HCT116 (cell line): ENCODE measurements at regions not wholly inside any gene's neighbourhood (a gene's known extent, or its start where the extent isn't known, plus 50 kb on each side); places are given as distances from the start of the nearest gene placed in this dataset.

Source experiments
- EZH2 ChIP-seq: fragments of 200-600 bp; sonication (generic); IDR thresholded peaks from 2 replicates; pipeline ENCODE4 v1.6.1; 2017; ENCODE audit warnings: antibody characterized with exemption, mixed run types
- POLR2A ChIP-seq: IDR thresholded peaks from 2 replicates; pipeline ENCODE4 v1.7.0; 2011; ENCODE audit warnings: borderline replicate concordance; ENCODE audit not compliant: insufficient read depth, insufficient read length; ENCODE audit errors: extremely low read depth
- POLR2AphosphoS5 ChIP-seq: IDR thresholded peaks from 2 replicates; pipeline ENCODE4 v1.6.1; 2011; ENCODE audit warnings: mild to moderate bottlenecking, low read depth, low read length, moderate library complexity
- REST ChIP-seq: IDR thresholded peaks from 2 replicates; pipeline ENCODE4 v1.6.1; 2012; ENCODE audit warnings: low read depth
- SP1 ChIP-seq: IDR thresholded peaks from 2 replicates; pipeline ENCODE4 v1.6.1; 2012; ENCODE audit warnings: low read depth
- TF ChIP-seq, protein P1 (sequence below), 3 experiments: fragments of 200-600 bp in 1 of 3; sonication (generic) in 1 of 3; IDR thresholded peaks in 2 of 3; conservative IDR thresholded peaks in 1 of 3; 2 replicates each; pipeline ENCODE4 v1.5.1; 2012 to 2017; ENCODE audit warnings: low read depth in 2 of 3, low read length in 2 of 3, antibody characterized with exemption in 1 of 3, borderline replicate concordance in 1 of 3, control low read depth in 1 of 3, mild to moderate bottlenecking in 1 of 3, mixed read lengths in 1 of 3, mixed run types in 1 of 3, moderate library complexity in 1 of 3; ENCODE audit not compliant: insufficient read depth in 1 of 3
- TF ChIP-seq, protein P2 (sequence below): IDR thresholded peaks from 2 replicates; pipeline ENCODE4 v1.6.1; 2012

GRCh38 chr1:192516776-192517297 lies 58.7 kb upstream of the RGS1 start:
- TF ChIP-seq, protein P1, sequence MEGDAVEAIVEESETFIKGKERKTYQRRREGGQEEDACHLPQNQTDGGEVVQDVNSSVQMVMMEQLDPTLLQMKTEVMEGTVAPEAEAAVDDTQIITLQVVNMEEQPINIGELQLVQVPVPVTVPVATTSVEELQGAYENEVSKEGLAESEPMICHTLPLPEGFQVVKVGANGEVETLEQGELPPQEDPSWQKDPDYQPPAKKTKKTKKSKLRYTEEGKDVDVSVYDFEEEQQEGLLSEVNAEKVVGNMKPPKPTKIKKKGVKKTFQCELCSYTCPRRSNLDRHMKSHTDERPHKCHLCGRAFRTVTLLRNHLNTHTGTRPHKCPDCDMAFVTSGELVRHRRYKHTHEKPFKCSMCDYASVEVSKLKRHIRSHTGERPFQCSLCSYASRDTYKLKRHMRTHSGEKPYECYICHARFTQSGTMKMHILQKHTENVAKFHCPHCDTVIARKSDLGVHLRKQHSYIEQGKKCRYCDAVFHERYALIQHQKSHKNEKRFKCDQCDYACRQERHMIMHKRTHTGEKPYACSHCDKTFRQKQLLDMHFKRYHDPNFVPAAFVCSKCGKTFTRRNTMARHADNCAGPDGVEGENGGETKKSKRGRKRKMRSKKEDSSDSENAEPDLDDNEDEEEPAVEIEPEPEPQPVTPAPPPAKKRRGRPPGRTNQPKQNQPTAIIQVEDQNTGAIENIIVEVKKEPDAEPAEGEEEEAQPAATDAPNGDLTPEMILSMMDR (IDR thresholded peaks at IDR 0.05 in 2 of 3, conservative IDR thresholded peaks at IDR 0.05 in 1 of 3; ENCODE audit: borderline replicate concordance in 1 of 3, insufficient read depth in 1 of 3, low read depth in 2 of 3, low read length in 2 of 3) = no peak
- TF ChIP-seq POLR2A (no peak), REST (no peak), POLR2AphosphoS5 (no peak), EZH2 (no peak), SP1 (no peak)
- TF ChIP-seq, protein P2, sequence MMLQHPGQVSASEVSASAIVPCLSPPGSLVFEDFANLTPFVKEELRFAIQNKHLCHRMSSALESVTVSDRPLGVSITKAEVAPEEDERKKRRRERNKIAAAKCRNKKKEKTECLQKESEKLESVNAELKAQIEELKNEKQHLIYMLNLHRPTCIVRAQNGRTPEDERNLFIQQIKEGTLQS = no peak
